DND-41 (cell line): ENCODE measurements at regions not wholly inside any gene's neighbourhood (a gene's known extent, or its start where the extent isn't known, plus 50 kb on each side); places are given as distances from the start of the nearest gene placed in this dataset.

Experiments
- CTCF ChIP-seq: IDR thresholded peaks from 2 replicates; pipeline ENCODE4 v1.5.1; 2012; ENCODE audit warnings: borderline replicate concordance, low read length, moderate library complexity, mild to moderate bottlenecking; ENCODE audit not compliant: poor library complexity, severe bottlenecking; ENCODE audit errors: extremely low read depth
- EZH2 ChIP-seq: IDR thresholded peaks from 3 replicates; pipeline ENCODE4 v1.6.1; 2012; ENCODE audit warnings: borderline replicate concordance, low read depth, mild to moderate bottlenecking, moderate library complexity, low read length, inconsistent platforms; ENCODE audit not compliant: severe bottlenecking

GRCh38 chr2:199160677-199161465, 296.9 kb downstream of the SATB2 start:
- TF ChIP-seq CTCF (no peak), EZH2 (no peak)
